ENCODE measurements at regions not wholly inside any gene's neighbourhood (a gene's known extent, or its start where the extent isn't known, plus 50 kb on each side); places are given as distances from the start of the nearest gene placed in this dataset.

DNA sequence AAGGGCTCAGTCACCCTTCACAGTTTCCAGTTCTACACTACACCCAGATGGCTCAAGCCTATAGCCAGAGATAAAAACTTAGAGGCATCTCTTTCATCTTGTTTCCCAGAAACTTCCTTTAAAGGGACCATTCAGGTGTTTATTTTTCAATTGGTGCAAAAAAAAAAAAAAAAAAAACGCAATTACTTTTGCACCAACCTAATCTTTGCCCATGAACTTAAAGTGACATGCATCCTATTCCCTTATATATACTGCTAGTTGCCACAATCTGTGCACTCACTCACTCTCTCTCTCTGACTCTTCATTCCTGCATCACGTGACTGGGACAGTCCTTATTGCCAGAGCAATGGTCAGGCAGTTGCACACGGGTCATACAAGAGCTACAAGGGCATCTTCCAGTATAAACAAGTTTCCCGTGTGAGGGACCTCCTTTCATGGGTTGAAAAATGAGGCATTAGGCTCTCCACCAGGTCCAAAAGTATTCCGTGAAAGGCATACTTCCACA is 789.4 kb downstream of the EPHA4 start:
- TF ChIP-seq, protein P1, sequence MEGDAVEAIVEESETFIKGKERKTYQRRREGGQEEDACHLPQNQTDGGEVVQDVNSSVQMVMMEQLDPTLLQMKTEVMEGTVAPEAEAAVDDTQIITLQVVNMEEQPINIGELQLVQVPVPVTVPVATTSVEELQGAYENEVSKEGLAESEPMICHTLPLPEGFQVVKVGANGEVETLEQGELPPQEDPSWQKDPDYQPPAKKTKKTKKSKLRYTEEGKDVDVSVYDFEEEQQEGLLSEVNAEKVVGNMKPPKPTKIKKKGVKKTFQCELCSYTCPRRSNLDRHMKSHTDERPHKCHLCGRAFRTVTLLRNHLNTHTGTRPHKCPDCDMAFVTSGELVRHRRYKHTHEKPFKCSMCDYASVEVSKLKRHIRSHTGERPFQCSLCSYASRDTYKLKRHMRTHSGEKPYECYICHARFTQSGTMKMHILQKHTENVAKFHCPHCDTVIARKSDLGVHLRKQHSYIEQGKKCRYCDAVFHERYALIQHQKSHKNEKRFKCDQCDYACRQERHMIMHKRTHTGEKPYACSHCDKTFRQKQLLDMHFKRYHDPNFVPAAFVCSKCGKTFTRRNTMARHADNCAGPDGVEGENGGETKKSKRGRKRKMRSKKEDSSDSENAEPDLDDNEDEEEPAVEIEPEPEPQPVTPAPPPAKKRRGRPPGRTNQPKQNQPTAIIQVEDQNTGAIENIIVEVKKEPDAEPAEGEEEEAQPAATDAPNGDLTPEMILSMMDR (IDR thresholded peaks at IDR 0.05 in 8 of 11, conservative IDR thresholded peaks at IDR 0.05 in 3 of 11), result no peak
- TF ChIP-seq POLR2A (IDR thresholded peaks at IDR 0.05), result no peak
